ENCODE measurements at regions not wholly inside any gene's neighbourhood (a gene's known extent, or its start where the extent isn't known, plus 50 kb on each side); places are given as distances from the start of the nearest gene placed in this dataset.
"Not testable (repeated sequence)": the region's sequence is repeated elsewhere in the genome, so short reads cannot be mapped to it uniquely, and the experiment has no call there.

- no peak for TF ChIP-seq ZNF274 (IDR thresholded peaks at IDR 0.05; ENCODE audit: low read depth, low read length)
Measured at GRCh38 chr3:81217101-81217500, 544.3 kb downstream of the GBE1 start.

GRCh38 chr3:81216192-81216591, 545.3 kb downstream of the GBE1 start:
- no peak overlapping the region for H3K4me3 ChIP-seq (ENCODE audit: low read length)

More at GRCh38 chr3:81217101-81217500, 544.3 kb downstream of the GBE1 start:
- H3K4me3 ChIP-seq (ENCODE audit: low read length), result no peak overlapping the region

GRCh38 chr3:81214631-81215030, 546.8 kb downstream of the GBE1 start:
- H3K4me3 ChIP-seq (ENCODE audit: low read length), result no peak overlapping the region
- no peak for TF ChIP-seq ZNF274 (IDR thresholded peaks at IDR 0.05; ENCODE audit: low read depth, low read length)

More at GRCh38 chr3:81216192-81216591, 545.3 kb downstream of the GBE1 start:
- TF ChIP-seq ZNF274 (IDR thresholded peaks at IDR 0.05; ENCODE audit: low read depth, low read length), result no peak

- no peak for TF ChIP-seq ZNF274 (IDR thresholded peaks at IDR 0.05; ENCODE audit: low read depth, low read length)
- H3K4me3 ChIP-seq (ENCODE audit: low read length), result no peak overlapping the region
Measured at GRCh38 chr3:81199587-81199986, 561.9 kb downstream of the GBE1 start.

- TF ChIP-seq ZNF274 (IDR thresholded peaks at IDR 0.05; ENCODE audit: low read depth, low read length), result no peak
- no peak overlapping the region for H3K4me3 ChIP-seq (ENCODE audit: low read length)
Measured at GRCh38 chr3:81198756-81199155, 562.7 kb downstream of the GBE1 start.

- H3K4me3 ChIP-seq (ENCODE audit: low read length), result no peak overlapping the region
- no peak for TF ChIP-seq ZNF274 (IDR thresholded peaks at IDR 0.05; ENCODE audit: low read depth, low read length)
Measured at GRCh38 chr3:81198216-81198615, 563.2 kb downstream of the GBE1 start.

GRCh38 chr3:81197386-81197785, 564.1 kb downstream of the GBE1 start:
- no peak for TF ChIP-seq ZNF274 (IDR thresholded peaks at IDR 0.05; ENCODE audit: low read depth, low read length)

GRCh38 chr3:81195478-81195877, 566.0 kb downstream of the GBE1 start:
- no peak overlapping the region for H3K4me3 ChIP-seq (ENCODE audit: low read length)
- no peak for TF ChIP-seq ZNF274 (IDR thresholded peaks at IDR 0.05; ENCODE audit: low read depth, low read length)

More at GRCh38 chr3:81197386-81197785, 564.1 kb downstream of the GBE1 start:
- H3K4me3 ChIP-seq (ENCODE audit: low read length), result no peak overlapping the region

- no peak overlapping the region for H3K4me3 ChIP-seq (ENCODE audit: low read length)
- no peak for TF ChIP-seq ZNF274 (IDR thresholded peaks at IDR 0.05; ENCODE audit: low read depth, low read length)
Measured at GRCh38 chr3:81186412-81186811, 575.0 kb downstream of the GBE1 start.

- H3K4me3 ChIP-seq (ENCODE audit: low read length), result not testable (repeated sequence)
Measured at GRCh38 chr3:81182086-81182875, 579.2 kb downstream of the GBE1 start.

GRCh38 chr3:81173514-81173913, 587.9 kb downstream of the GBE1 start:
- no peak overlapping the region for H3K4me3 ChIP-seq (ENCODE audit: low read length)
- TF ChIP-seq ZNF274 (IDR thresholded peaks at IDR 0.05; ENCODE audit: low read depth, low read length), result no peak

GRCh38 chr3:81170298-81170697, 591.1 kb downstream of the GBE1 start:
- no peak for TF ChIP-seq ZNF274 (IDR thresholded peaks at IDR 0.05; ENCODE audit: low read depth, low read length)
- no peak overlapping the region for H3K4me3 ChIP-seq (ENCODE audit: low read length)

- TF ChIP-seq ZNF274 (IDR thresholded peaks at IDR 0.05; ENCODE audit: low read depth, low read length), result no peak
- H3K4me3 ChIP-seq (ENCODE audit: low read length), result no peak overlapping the region
Measured at GRCh38 chr3:81164806-81165205, 596.6 kb downstream of the GBE1 start.

GRCh38 chr3:81161851-81162250, 599.6 kb downstream of the GBE1 start:
- no peak overlapping the region for H3K4me3 ChIP-seq (ENCODE audit: low read length)
- no peak for TF ChIP-seq ZNF274 (IDR thresholded peaks at IDR 0.05; ENCODE audit: low read depth, low read length)

GRCh38 chr3:81161100-81161499, 600.3 kb downstream of the GBE1 start:
- no peak overlapping the region for H3K4me3 ChIP-seq (ENCODE audit: low read length)
- TF ChIP-seq ZNF274 (IDR thresholded peaks at IDR 0.05; ENCODE audit: low read depth, low read length), result no peak
